Activated CD4-positive, alpha-beta memory T cell treated with anti-CD3 and anti-CD28 coated beads for 36 hours (primary cell): ENCODE measurements at regions not wholly inside any gene's neighbourhood (a gene's known extent, or its start where the extent isn't known, plus 50 kb on each side); places are given as distances from the start of the nearest gene placed in this dataset.
"Not testable (repeated sequence)": the region's sequence is repeated elsewhere in the genome, so short reads cannot be mapped to it uniquely, and the experiment has no call there.

Experiments
- CTCF ChIA-PET: fragments of 350-600 bp; sonication (Branson Sonifier 250); formaldehyde crosslinking; loops from one replicate; lab custom pipeline; 2021; ENCODE audit warnings: antibody characterized with exemption, inconsistent platforms; lab: Charles Lee
- POLR2A ChIA-PET: fragments of 350-600 bp; sonication (Branson Sonifier 250); formaldehyde crosslinking; loops from one replicate; lab custom pipeline; 2021; ENCODE audit warnings: antibody characterized with exemption; lab: Charles Lee
- DNase-seq: peaks from one replicate; pipeline ENCODE4 v3.0.0-alpha.2; 2020
- H3K27ac Mint-ChIP-seq: one replicate; pipeline ENCODE4 v1.8.0; 2021; ENCODE audit warnings: mixed read lengths
- H3K27me3 Mint-ChIP-seq: one replicate; pipeline ENCODE4 v1.8.0; 2021; ENCODE audit warnings: mixed read lengths
- H3K36me3 Mint-ChIP-seq: one replicate; pipeline ENCODE4 v1.8.0; 2021; ENCODE audit warnings: mixed read lengths
- H3K4me1 Mint-ChIP-seq: one replicate; pipeline ENCODE4 v1.8.0; 2021; ENCODE audit warnings: low read depth, mixed read lengths
- H3K4me3 Mint-ChIP-seq: one replicate; pipeline ENCODE4 v1.8.0; 2021; ENCODE audit warnings: mild to moderate bottlenecking, mixed read lengths
- H3K9me3 Mint-ChIP-seq: one replicate; pipeline ENCODE4 v1.8.0; 2021; ENCODE audit warnings: mixed read lengths
- intact Hi-C: fragments of 100-400 bp; cut with micrococcal nuclease; formaldehyde crosslinking; loops from one replicate; pipeline ENCODE4 v1.15.1; 2023

- H3K36me3 Mint-ChIP-seq = no peaks in the 10 kb centered on the region
- H3K27me3 Mint-ChIP-seq = peaks cover 14% of the 10 kb centered on the region
- H3K4me1 Mint-ChIP-seq = peaks cover 9% of the 10 kb centered on the region
- ChIA-PET CTCF (no interaction called here), POLR2A (no interaction called here)
- no peaks in the 10 kb centered on the region for H3K9me3 Mint-ChIP-seq
- intact Hi-C loops = no loop called here
- H3K4me3 Mint-ChIP-seq = no peak overlapping the region
- DNase-seq = no peak
- H3K27ac Mint-ChIP-seq = no peak overlapping the region
Observed at GRCh38 chr11:69213964-69214363, 58.2 kb downstream of the SMIM38 start.

- peaks cover 9% of the 10 kb centered on the region for H3K4me1 Mint-ChIP-seq
- H3K27ac Mint-ChIP-seq = no peak overlapping the region
- no peaks in the 10 kb centered on the region for H3K36me3 Mint-ChIP-seq
- no peak for DNase-seq
- CTCF ChIA-PET = no interaction called here
- no peak overlapping the region for H3K4me3 Mint-ChIP-seq
- H3K9me3 Mint-ChIP-seq = no peaks in the 10 kb centered on the region
- intact Hi-C loops = no loop called here
- peaks cover 14% of the 10 kb centered on the region for H3K27me3 Mint-ChIP-seq
- POLR2A ChIA-PET = no interaction called here
Observed at GRCh38 chr11:69215216-69215615, 59.5 kb downstream of the SMIM38 start.

- Mint-ChIP-seq H3K36me3 (no peaks in the 10 kb centered on the region), H3K27ac (no peak overlapping the region), H3K4me3 (no peak overlapping the region), H3K4me1 (peaks cover 9% of the 10 kb centered on the region), H3K9me3 (no peaks in the 10 kb centered on the region), H3K27me3 (peaks cover 14% of the 10 kb centered on the region)
- ChIA-PET CTCF (no interaction called here), POLR2A (no interaction called here)
- DNase-seq = no peak
- intact Hi-C loops = no loop called here
Observed at GRCh38 chr11:69215784-69216415, 60.2 kb downstream of the SMIM38 start.

GRCh38 chr11:69216647-69217051, 60.9 kb downstream of the SMIM38 start:
- Mint-ChIP-seq H3K4me1 (peaks cover 9% of the 10 kb centered on the region), H3K4me3 (no peak overlapping the region), H3K9me3 (no peaks in the 10 kb centered on the region), H3K36me3 (no peaks in the 10 kb centered on the region), H3K27ac (no peak overlapping the region), H3K27me3 (peaks cover 9% of the 10 kb centered on the region)
- DNase-seq = no peak
- intact Hi-C loops = no loop called here
- CTCF ChIA-PET = no interaction called here
- POLR2A ChIA-PET = no interaction called here

- Mint-ChIP-seq H3K4me1 (peaks cover 9% of the 10 kb centered on the region), H3K27me3 (peaks cover 5% of the 10 kb centered on the region), H3K4me3 (no peak overlapping the region), H3K9me3 (no peaks in the 10 kb centered on the region), H3K27ac (no peak overlapping the region), H3K36me3 (no peaks in the 10 kb centered on the region)
- intact Hi-C loops = no loop called here
- ChIA-PET CTCF (no interaction called here), POLR2A (no interaction called here)
- no peak for DNase-seq
Observed at GRCh38 chr11:69217276-69218105, 61.8 kb downstream of the SMIM38 start.

- peaks cover 2% of the 10 kb centered on the region for H3K27me3 Mint-ChIP-seq
- no peak for DNase-seq
- no peak overlapping the region for H3K27ac Mint-ChIP-seq
- H3K36me3 Mint-ChIP-seq = no peaks in the 10 kb centered on the region
- no peak overlapping the region for H3K4me3 Mint-ChIP-seq
- CTCF ChIA-PET = no interaction called here
- H3K4me1 Mint-ChIP-seq = peaks cover 6% of the 10 kb centered on the region
- intact Hi-C loops = no loop called here
- H3K9me3 Mint-ChIP-seq = no peaks in the 10 kb centered on the region
- POLR2A ChIA-PET = no interaction called here
Observed at GRCh38 chr11:69218271-69218682, 62.5 kb downstream of the SMIM38 start.

- H3K9me3 Mint-ChIP-seq = no peaks in the 10 kb centered on the region
- ChIA-PET POLR2A (no interaction called here), CTCF (interaction anchor here (0.6 kb wide), 1 partner anchor 980 kb away, joined by 4 read pairs; no protein-coding TSS in a partner anchor)
- no peaks in the 10 kb centered on the region for H3K4me1 Mint-ChIP-seq
- no peaks in the 10 kb centered on the region for H3K36me3 Mint-ChIP-seq
- DNase-seq = no peak
- peaks cover 4% of the 10 kb centered on the region for H3K27me3 Mint-ChIP-seq
- intact Hi-C loops = no loop called here
- H3K4me3 Mint-ChIP-seq = no peak overlapping the region
- no peak overlapping the region for H3K27ac Mint-ChIP-seq
Observed at GRCh38 chr11:69218946-69219720, 63.4 kb downstream of the SMIM38 start.

GRCh38 chr11:69219991-69220390, 64.3 kb downstream of the SMIM38 start:
- Mint-ChIP-seq H3K9me3 (no peaks in the 10 kb centered on the region), H3K27ac (no peak overlapping the region), H3K36me3 (no peaks in the 10 kb centered on the region), H3K27me3 (peaks cover 4% of the 10 kb centered on the region), H3K4me3 (no peak overlapping the region), H3K4me1 (no peaks in the 10 kb centered on the region)
- ChIA-PET CTCF (interaction anchor here (0.6 kb wide), 1 partner anchor 979 kb away, joined by 4 read pairs; no protein-coding TSS in a partner anchor), POLR2A (no interaction called here)
- intact Hi-C loops = no loop called here
- DNase-seq = no peak

- H3K4me1 Mint-ChIP-seq = no peaks in the 10 kb centered on the region
- no peaks in the 10 kb centered on the region for H3K36me3 Mint-ChIP-seq
- POLR2A ChIA-PET = no interaction called here
- CTCF ChIA-PET = interaction anchor here (1.0 kb wide), 1 partner anchor 28 kb away, joined by 3 read pairs; no protein-coding TSS in a partner anchor
- no peak for DNase-seq
- no peaks in the 10 kb centered on the region for H3K9me3 Mint-ChIP-seq
- H3K27me3 Mint-ChIP-seq = peaks cover 7% of the 10 kb centered on the region
- intact Hi-C loops = no loop called here
- H3K27ac Mint-ChIP-seq = no peak overlapping the region
- no peak overlapping the region for H3K4me3 Mint-ChIP-seq
Observed at GRCh38 chr11:69220561-69221051, 64.9 kb downstream of the SMIM38 start.

GRCh38 chr11:69221086-69221485, 65.4 kb downstream of the SMIM38 start:
- Mint-ChIP-seq H3K36me3 (no peaks in the 10 kb centered on the region), H3K9me3 (peaks cover 1% of the 10 kb centered on the region), H3K27ac (no peak overlapping the region), H3K27me3 (peaks cover 9% of the 10 kb centered on the region), H3K4me3 (no peak overlapping the region), H3K4me1 (no peaks in the 10 kb centered on the region)
- no peak for DNase-seq
- intact Hi-C loops = no loop called here
- CTCF ChIA-PET = interaction anchor here (1.0 kb wide), 1 partner anchor 27 kb away, joined by 3 read pairs; no protein-coding TSS in a partner anchor
- POLR2A ChIA-PET = no interaction called here

GRCh38 chr11:69221636-69222035, 65.9 kb downstream of the SMIM38 start:
- H3K4me1 Mint-ChIP-seq, POLR2A ChIA-PET, DNase-seq, H3K36me3 Mint-ChIP-seq, H3K4me3 Mint-ChIP-seq, intact Hi-C loops, CTCF ChIA-PET, H3K27ac Mint-ChIP-seq, H3K9me3 Mint-ChIP-seq: not testable (repeated sequence)
- H3K27me3 Mint-ChIP-seq = peaks cover 14% of the 10 kb centered on the region

GRCh38 chr11:69227271-69227670, 66.7 kb upstream of the MYEOV start:
- Mint-ChIP-seq H3K4me3 (no peak overlapping the region), H3K27me3 (peaks cover 22% of the 10 kb centered on the region), H3K27ac (no peak overlapping the region), H3K9me3 (peaks cover 13% of the 10 kb centered on the region), H3K36me3 (peaks cover 2% of the 10 kb centered on the region), H3K4me1 (no peaks in the 10 kb centered on the region)
- no peak for DNase-seq
- intact Hi-C loops = no loop called here
- ChIA-PET CTCF (no interaction called here), POLR2A (no interaction called here)
